ENCODE measurements at regions not wholly inside any gene's neighbourhood (a gene's known extent, or its start where the extent isn't known, plus 50 kb on each side); places are given as distances from the start of the nearest gene placed in this dataset.

DNA sequence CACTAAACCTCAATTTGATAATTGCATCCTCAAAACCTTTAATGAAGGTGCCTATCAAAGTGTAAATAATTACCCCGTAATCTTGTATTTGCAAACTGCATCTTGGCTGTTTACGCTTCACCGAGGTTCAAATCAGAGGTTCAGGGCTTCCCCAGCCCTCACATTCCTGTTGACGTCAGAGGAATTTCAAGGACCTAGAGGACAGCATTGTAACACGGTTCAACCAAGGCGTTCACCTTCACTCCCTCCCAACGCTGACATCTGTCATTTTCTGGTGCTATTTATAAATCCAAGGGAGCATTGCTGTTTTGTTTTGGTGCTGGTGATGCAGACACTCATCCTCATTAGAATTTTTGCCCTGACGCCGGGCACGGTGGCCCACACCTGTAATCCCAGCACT is 691.6 kb upstream of the RBFOX1 start:
- TF ChIP-seq, protein P1, sequence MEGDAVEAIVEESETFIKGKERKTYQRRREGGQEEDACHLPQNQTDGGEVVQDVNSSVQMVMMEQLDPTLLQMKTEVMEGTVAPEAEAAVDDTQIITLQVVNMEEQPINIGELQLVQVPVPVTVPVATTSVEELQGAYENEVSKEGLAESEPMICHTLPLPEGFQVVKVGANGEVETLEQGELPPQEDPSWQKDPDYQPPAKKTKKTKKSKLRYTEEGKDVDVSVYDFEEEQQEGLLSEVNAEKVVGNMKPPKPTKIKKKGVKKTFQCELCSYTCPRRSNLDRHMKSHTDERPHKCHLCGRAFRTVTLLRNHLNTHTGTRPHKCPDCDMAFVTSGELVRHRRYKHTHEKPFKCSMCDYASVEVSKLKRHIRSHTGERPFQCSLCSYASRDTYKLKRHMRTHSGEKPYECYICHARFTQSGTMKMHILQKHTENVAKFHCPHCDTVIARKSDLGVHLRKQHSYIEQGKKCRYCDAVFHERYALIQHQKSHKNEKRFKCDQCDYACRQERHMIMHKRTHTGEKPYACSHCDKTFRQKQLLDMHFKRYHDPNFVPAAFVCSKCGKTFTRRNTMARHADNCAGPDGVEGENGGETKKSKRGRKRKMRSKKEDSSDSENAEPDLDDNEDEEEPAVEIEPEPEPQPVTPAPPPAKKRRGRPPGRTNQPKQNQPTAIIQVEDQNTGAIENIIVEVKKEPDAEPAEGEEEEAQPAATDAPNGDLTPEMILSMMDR (IDR thresholded peaks at IDR 0.05): no peak
- no peak for TF ChIP-seq POLR2A (IDR thresholded peaks at IDR 0.05)
